Activated CD8-positive, alpha-beta memory T cell treated with anti-CD3 and anti-CD28 coated beads for 24 hours (primary cell): ENCODE measurements at regions not wholly inside any gene's neighbourhood (a gene's known extent, or its start where the extent isn't known, plus 50 kb on each side); places are given as distances from the start of the nearest gene placed in this dataset.

Source experiments
- DNase-seq: peaks from one replicate; pipeline ENCODE4 v3.0.0-alpha.2; 2020

GRCh38 chr5:15447209-15447608 lies 52.8 kb upstream of the FBXL7 start:
- no peak for DNase-seq

GRCh38 chr5:15446552-15446951 lies 53.4 kb upstream of the FBXL7 start:
- DNase-seq: no peak

DNA sequence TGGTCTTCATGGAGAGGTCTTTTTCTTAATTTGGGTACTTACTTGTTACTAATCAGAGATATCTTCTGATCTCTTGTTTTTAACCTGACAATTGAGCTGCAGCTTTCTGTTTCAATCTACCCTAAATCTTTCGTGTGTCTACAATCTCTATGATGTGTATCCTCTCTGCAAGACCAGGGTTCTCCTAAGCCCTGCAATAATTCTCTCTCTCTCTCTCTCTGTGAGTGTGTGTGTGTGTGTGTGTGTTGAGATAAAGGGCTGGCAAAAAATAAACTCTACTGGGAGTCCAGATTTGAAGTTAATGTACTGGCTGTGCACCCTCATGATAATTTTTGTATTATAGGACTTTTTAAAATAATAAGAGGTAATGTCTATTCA lies 57.8 kb upstream of the FBXL7 start:
- DNase-seq: no peak

GRCh38 chr5:15441433-15442192 lies 58.4 kb upstream of the FBXL7 start:
- no peak for DNase-seq

GRCh38 chr5:15440434-15440833 lies 59.5 kb upstream of the FBXL7 start:
- no peak for DNase-seq

DNA sequence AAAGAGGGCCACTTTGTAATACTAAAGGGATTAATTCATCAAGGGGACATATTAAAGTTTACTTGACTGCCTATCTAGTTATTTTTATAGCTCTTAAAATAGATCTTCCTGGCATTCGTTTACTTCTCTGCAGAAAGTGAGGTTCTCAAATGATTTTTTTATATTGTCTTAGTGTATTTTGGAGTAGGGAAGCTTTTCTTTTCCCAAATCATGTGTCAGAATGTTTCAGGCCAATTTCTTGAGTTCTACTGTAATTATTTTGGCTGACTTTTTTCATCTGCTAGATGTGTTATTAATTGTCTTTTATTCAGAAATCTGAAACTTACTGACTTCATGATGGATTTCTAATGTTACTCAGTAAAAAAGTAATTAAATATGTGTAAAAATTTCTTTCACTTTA lies 60.2 kb upstream of the FBXL7 start:
- no peak for DNase-seq

DNA sequence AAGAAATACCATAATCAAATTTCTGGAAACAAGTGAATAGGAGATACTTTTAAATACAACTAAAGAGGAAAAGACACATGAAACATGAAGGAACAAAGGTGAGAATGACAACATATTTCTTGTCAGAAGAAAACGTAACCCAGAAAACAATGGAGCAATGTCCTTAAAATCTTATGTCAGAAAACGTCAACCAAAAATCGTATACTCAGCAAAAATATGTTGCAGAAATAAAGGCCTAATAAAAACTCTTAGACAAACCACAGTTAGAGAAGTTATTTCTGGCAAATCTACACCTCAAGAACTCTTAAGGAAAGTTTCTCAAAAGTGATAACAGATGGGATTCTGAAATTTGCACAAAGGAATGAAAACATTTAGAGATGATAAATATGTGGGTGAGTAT lies 66.3 kb upstream of the FBXL7 start:
- no peak for DNase-seq

GRCh38 chr5:15431923-15432322 lies 68.1 kb upstream of the FBXL7 start:
- no peak for DNase-seq

DNA sequence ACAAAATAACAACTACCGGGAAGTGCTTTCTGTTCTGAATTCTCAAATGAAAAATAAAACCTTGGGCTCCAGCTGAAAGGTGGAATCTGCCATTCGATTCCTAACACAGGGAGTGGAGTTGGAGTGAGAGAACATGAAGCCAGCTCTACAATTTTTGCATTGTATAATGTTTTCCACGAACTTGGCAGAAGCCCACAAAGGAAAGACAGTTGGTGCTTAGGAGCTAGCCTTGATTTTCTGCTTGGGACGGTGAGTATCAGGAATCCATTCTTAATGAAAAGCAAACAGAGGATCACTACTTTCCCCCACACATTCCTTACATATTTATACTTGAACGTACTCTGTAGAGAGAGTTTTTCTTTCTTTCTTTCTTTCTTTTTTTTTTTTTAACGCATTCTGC lies 74.2 kb upstream of the FBXL7 start:
- no peak for DNase-seq

DNA sequence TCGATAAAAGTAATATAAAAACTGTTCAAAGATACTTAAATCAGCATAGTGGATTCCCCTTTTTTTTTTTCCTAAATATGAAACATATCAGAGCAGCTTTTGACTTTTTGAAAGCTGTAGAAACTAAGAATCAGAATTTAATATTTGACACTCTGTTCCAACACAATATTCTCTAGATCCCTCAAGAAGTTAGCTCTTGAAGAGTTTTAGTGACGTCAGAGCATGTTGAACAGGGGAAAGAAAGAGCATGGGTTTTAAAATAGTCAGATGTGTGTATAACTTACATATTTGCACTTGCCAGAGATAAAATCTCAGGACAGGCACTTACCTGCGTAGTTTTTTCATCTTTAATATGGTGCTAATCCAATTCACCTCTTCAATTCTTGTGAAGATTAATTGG lies 75.2 kb upstream of the FBXL7 start:
- DNase-seq: no peak

- DNase-seq: no peak
Measured at GRCh38 chr5:15421921-15422412, 78.0 kb upstream of the FBXL7 start.

DNA sequence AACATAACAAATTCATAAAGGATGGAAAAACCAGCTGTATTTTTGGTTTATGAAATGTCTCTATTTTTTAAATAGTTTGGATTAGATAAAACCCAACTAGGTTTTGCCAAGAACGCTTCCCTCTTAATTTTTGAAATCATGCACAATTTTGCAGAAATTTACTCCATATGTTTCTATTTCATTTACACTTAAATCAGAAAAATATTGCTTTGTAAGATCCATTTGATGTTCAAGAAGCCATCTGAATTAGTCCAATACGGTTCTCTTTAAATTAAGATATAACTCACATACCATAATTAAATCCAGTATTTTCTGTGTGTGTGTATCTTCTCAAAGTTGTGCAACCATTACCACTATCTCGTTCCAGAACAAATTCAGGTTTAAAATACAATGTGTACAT lies 78.6 kb upstream of the FBXL7 start:
- DNase-seq: no peak

GRCh38 chr5:15420201-15420600 lies 79.8 kb upstream of the FBXL7 start:
- no peak for DNase-seq

- no peak for DNase-seq
Measured at GRCh38 chr5:15417156-15417555, 82.8 kb upstream of the FBXL7 start.

DNA sequence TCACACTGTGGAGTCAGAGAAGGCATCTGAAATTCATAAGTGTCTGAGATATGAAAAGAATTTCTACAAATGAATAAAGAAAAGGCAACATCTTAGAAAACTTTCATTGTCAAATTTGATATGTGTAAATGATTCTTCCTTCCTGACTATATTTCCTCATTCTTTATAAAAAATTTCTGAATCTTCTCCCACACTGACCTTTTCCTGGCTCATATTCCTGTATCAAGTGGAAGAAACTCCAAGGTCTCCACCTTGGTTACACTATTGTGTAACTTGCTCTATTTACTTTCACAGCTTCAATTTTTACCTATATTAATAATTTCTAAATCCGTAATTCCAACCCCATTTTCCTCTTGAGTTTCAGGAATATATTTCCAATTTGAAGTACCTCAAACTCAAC lies 93.5 kb upstream of the FBXL7 start:
- DNase-seq: no peak

DNA sequence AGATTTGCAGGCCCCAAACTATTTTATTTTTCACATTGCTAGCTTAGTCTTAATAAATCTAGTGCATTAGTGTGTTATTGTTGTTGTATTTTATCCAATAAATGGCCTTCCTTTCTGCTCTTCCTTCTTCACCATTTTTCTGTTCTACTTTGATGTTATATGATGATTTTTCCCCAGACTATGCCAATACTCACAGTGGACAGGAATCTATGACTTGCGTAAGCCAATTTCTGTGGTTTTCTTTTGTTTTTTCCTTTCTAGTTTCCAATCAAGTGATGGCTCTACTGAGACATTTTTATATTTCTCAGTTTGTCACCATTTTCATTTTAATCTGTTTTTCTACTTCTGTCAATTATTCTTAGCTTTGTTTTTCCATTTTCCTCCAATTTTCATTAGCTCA lies 106.8 kb upstream of the FBXL7 start:
- DNase-seq: no peak

DNA sequence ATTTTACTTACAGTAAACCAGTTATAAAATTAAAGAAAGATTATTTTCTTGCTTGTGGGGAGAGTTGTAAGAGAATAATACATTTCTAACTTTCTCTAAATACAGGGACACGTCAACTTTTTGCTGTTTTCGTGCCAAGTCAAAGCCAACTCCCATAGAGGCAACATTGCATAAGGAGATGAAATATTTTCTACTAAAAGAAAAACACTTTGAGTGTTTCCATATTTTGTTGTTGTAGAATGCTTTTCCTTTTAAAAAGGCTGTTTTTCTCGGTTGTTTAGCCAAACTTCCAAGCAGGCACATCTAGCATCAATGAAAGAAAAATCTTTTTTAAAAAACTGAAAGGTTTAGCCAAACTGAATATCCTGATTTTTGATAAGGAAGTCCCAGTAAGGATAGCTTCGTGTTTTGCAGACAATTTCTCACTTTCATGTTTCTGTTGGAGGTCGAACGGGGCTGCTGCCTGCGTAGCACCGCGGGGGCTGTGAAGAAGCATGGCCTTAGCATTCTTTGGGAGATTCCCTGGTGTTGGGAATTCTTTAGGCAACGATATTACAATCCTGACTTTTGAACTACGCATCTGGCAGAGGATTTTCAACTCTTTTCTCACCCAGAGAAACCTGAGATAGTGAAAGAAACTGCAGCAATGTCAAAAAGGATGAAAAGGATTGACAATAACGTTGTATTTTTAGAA lies 108.1 kb upstream of the FBXL7 start:
- no peak for DNase-seq

GRCh38 chr5:15388866-15389265 lies 111.1 kb upstream of the FBXL7 start:
- DNase-seq: no peak

DNA sequence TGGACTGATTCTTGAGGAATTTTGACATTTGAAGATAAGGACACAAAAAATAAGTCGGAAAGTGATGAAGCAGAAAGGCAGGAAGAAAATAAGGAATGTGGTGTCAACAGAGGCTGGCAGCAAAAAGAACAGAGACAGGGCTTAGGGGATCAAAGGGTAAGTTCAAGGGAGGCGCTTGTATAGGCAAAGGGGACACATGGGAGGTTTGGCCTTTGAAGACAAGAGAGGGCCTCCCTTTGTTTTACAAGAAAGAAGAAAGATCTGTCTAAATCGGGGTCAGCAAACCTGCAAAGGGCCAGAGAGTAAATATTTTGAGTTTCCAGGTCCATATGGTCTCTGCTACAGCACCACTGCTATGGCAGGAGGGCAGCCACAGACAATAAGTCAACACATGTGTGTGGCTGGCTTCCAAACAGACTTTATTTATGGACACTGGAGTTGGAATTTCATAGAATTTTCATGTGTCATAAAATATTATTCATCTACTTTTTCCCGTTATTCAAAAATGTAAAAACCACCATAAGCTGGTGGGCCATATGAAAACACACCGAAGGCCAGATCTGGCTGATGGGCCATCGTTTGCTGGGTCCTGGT lies 112.0 kb upstream of the FBXL7 start:
- no peak for DNase-seq

DNA sequence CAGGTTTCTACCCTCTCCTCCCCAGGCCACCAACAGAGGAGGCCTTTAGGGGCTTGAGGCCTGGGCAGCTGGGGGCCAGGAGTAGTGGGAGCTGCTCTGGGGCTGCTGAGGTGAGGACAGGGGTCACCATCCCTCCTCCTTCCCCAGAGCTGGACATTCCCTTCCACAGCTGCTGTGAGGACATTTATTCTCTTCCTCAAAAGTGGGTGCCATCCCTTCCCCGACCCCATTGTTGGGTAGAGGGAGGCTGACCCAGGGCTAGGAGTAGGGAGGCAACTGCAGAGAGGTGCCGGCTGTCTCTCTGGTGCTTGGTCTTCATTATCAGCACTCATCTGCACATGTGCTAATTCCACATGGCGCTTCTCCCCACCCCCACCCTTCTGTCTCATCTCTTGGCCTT lies 113.9 kb upstream of the FBXL7 start:
- no peak for DNase-seq

DNA sequence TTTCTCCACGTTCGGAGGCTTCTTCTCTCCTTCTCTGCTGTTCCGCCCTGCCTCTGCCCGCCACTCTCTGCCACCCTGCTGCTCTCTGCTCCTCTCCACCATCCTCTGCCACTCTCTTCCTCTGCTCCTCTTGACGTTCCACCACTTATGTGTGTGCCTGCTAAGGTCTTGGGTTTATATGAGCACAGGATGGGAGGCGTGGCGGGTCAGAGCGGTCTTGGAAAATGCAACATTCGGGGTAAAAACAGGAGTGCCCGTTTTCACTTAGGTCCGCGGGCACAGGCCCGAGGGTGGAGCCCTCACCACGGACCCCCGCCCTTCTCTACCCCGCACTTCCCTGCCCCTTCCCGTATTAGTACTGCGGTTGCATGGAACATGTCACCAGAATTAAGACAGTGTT lies 114.4 kb upstream of the FBXL7 start:
- no peak for DNase-seq

DNA sequence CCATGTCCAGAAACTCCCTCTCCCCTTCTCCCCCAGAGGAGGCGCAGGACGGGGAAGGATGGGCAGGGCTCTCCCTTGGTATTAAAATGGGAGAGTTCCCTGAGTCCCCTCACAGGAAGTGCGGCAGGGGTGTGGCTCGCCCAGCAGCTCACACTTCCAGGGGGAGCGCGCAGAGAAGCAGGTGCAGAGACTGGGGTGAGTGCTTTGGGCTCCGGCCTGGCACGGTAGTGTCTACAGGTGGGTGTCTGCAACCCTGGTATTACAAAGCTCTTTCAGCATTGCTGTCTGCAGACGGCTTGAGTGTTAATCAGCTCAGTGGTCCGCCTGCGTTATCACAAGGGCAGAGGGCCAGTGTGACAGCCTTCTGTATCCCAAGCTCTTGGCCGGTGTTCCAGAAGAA lies 114.9 kb upstream of the FBXL7 start:
- no peak for DNase-seq

- no peak for DNase-seq
Measured at GRCh38 chr5:15384581-15384980, 115.4 kb upstream of the FBXL7 start.

DNA sequence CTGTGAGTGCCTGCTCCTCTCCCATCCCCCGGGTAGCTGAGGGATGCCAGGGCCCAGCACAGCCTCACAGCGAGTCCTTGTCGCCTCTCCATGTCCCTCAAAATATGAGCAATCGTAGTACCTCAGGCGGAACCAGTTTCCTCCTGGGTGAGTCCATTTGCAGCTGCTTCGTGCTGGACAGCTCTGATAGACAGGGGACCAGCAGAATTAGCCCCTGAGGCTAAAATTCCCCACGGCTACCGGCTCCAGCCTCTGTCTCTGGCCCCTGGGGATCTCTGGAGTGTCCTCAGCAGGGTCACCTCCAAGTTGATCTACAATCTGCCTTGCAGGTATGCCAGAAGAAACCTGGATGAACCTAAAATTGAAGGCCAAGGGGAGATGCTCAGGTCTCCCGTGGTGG lies 115.8 kb upstream of the FBXL7 start:
- DNase-seq: no peak
